ENCODE measurements at regions not wholly inside any gene's neighbourhood (a gene's known extent, or its start where the extent isn't known, plus 50 kb on each side); places are given as distances from the start of the nearest gene placed in this dataset.

GRCh38 chr13:19264711-19265110 is 83.1 kb upstream of the TUBA3C start:
- no peak for TF ChIP-seq POLR2A (IDR thresholded peaks at IDR 0.05)
- TF ChIP-seq CTCF (IDR thresholded peaks at IDR 0.05), result no peak
- no peak for TF ChIP-seq EP300 (IDR thresholded peaks at IDR 0.05)
- TF ChIP-seq POLR2AphosphoS5 (IDR thresholded peaks at IDR 0.05), result no peak

Measured in gastroesophageal sphincter (tissue), 3 donors.